Epithelial cell of proximal tubule (primary cell): ENCODE measurements at regions not wholly inside any gene's neighbourhood (a gene's known extent, or its start where the extent isn't known, plus 50 kb on each side); places are given as distances from the start of the nearest gene placed in this dataset.

Source experiments
- DNase-seq: peaks from one replicate; pipeline ENCODE4 v3.0.0-alpha.2; 2011; ENCODE audit warnings: low read depth
- H3K4me3 ChIP-seq: 2 replicates; pipeline ENCODE4 v1.5.1; 2011; ENCODE audit warnings: low read depth, mild to moderate bottlenecking, low read length
- TF ChIP-seq, protein P1 (sequence below): conservative IDR thresholded peaks from 2 replicates; pipeline ENCODE4 v1.5.1; 2012; ENCODE audit warnings: low read depth, mild to moderate bottlenecking, low read length

DNA sequence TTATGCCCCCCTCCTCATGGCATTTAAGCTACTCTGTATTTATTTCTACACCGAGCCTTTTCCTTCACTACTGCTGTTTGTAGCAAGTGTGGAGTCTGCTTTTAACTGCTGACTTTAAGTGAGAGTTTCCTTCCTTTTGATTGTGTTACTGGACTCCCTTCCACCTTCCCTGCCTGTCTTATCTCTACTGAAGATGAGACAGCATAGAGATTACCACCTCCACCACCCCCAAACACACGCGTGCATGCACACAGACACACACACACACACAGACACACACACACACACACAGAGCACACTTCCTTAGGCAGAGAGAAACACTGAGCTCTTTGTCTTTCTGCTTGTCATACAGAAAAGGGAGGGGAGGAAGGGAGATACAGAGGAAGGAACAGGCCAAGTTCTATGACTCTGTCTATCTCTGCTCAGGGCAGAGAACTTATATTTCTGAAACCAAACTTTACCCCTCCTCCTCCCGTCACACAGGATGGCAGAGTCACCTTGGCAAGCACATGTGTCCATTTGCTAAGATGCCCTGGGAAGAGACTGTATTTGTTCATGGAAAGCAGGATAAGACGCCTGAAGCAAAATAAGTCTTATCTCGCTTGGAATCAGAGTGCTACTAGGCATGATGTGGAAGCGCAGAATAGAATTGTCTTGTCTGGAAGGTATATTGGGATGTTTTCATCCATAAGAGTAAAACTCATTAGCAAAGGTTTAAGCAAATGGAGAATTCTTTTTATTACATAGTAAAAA is 81.8 kb upstream of the CAV2 start:
- DNase-seq = no peak
- TF ChIP-seq, protein P1, sequence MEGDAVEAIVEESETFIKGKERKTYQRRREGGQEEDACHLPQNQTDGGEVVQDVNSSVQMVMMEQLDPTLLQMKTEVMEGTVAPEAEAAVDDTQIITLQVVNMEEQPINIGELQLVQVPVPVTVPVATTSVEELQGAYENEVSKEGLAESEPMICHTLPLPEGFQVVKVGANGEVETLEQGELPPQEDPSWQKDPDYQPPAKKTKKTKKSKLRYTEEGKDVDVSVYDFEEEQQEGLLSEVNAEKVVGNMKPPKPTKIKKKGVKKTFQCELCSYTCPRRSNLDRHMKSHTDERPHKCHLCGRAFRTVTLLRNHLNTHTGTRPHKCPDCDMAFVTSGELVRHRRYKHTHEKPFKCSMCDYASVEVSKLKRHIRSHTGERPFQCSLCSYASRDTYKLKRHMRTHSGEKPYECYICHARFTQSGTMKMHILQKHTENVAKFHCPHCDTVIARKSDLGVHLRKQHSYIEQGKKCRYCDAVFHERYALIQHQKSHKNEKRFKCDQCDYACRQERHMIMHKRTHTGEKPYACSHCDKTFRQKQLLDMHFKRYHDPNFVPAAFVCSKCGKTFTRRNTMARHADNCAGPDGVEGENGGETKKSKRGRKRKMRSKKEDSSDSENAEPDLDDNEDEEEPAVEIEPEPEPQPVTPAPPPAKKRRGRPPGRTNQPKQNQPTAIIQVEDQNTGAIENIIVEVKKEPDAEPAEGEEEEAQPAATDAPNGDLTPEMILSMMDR = no peak
- no peak overlapping the region for H3K4me3 ChIP-seq

DNA sequence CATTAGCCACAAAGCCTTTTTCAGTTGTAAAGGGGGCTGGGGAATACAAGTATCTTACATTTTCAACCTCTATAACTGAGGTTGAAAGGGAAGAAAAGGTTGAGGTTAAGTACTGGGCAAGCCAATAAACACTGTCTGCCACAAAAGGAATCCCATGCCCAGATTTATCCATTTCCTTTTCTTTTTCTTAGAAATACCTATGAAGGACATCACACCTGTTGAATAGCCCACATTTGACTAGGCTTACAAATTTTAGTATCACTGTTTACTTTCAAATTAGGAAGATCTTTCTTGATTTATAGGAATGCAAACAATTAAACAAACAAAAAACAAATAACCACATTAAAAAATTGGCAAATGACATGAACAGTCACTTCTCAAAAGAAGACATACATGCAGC is 81.0 kb upstream of the CAV2 start:
- no peak overlapping the region for H3K4me3 ChIP-seq
- TF ChIP-seq, protein P1 = no peak
- DNase-seq = no peak

DNA sequence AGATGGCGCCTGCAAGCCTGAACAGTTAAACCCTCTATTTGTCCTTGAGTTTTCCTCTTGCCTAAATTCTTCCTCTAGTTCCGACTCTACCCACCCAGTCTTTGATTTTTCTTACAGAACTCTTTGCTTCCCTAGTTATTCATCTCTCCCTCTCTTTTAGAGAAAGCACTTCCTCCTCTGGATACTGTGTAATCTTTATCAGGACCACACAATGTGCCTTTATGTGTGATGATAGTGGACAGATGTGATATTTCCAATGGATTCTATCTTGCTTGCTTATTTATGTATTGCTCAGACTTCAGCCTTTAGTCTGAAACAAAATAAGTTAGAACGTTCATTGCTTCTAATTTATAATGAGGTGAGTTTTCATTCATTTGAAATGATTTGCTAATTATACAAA is 79.5 kb upstream of the CAV2 start:
- no peak overlapping the region for H3K4me3 ChIP-seq
- TF ChIP-seq, protein P1 = no peak
- no peak for DNase-seq

DNA sequence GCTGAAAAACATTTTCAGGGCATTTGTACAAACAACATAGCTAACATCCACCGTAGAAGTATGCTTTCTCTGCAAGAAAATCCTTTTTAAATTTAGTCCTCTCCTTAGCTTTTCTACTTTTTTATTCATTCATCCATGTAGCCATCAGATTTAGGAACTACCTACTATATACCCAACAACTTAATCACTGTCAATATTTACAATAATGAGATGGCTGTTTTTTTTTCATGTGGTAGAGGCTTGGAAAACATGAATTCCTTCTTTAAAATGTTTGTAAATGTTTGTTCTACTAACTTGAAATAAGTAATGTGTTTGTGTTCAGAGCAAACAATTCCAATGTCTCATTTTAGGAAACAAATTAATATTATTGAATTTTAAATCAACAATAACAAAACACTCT is 78.2 kb upstream of the CAV2 start:
- TF ChIP-seq, protein P1 = no peak
- H3K4me3 ChIP-seq = no peak overlapping the region
- DNase-seq = no peak

DNA sequence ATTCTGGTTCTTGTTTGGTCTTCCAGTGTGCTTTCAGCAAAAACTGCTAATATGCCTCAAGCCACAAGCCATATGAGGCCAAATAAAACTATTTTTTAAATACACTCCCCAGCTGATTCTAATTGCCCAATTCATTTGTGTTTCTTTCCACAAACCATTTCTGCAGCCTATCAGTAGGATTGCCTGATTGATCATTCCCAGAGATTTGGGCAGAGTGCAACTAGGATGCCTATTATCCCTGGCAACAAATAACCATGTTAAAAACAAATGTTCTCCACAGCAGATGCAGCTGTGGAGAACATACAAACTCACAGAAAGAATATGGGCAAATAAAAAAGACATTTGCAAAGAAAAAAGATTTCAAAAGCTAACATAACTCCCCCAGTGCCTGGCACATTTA is 76.9 kb upstream of the CAV2 start:
- TF ChIP-seq, protein P1 = no peak
- H3K4me3 ChIP-seq = no peak overlapping the region
- DNase-seq = no peak

DNA sequence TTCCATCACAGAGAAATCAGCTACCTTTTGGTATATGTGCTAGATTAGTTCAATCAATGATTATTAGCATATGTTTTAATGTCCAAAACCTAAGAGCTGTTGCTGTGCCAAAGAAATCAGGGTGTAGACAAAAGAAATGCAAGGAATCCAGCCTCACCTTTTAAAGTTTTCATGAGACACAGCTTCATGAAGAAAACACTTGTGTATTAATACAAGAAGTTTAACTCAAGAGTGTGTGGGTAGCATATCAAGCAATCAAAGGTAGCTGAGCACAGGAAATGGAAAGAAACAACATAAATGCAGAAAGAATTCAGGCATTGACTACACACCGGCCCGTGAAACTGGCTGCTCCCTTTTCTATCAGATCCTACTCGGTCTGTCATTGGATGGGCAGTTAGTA is 76.0 kb upstream of the CAV2 start:
- H3K4me3 ChIP-seq = no peak overlapping the region
- no peak for DNase-seq
- TF ChIP-seq, protein P1 = no peak

DNA sequence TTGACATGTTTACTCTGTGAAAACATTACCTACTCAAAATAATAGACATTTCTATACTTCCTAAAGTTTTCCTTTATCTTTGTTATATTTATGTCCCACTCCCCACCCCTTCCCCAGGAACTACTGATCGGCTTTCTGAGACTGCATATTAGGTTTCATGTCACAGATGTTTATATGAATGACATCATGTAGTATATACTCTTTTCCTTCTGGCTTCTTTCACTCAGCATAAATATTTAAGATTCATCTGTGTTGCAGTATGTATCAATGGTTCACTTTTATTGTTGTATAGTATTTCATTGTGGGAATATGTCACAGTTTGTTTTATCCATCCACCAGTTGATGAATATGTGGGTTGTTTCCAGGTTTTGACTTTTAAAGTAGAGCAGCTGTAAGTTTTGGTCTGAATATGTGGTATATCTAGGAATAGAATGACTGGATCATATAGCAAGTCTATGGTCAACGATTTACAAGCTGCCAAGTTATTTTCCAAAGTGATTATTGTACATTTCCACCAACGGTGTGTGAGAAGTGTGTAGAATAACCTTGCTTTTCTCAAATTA is 73.8 kb upstream of the CAV2 start:
- DNase-seq = no peak
- TF ChIP-seq, protein P1 = no peak
- H3K4me3 ChIP-seq = no peak overlapping the region
